Urothelium cell line (cell line): ENCODE measurements at regions not wholly inside any gene's neighbourhood (a gene's known extent, or its start where the extent isn't known, plus 50 kb on each side); places are given as distances from the start of the nearest gene placed in this dataset.

Experiments used
- DNase-seq: peaks from one replicate; pipeline ENCODE4 v3.0.0; 2011; ENCODE audit warnings: low spot score, mixed read lengths
- FAIRE-seq: peaks from 2 replicates; lab custom pipeline; 2011; peaks lifted over from hg19 to GRCh38; lab: Jason Lieb, UNC

GRCh38 chr13:30844548-30845296, 61.3 kb upstream of the MEDAG start:
- FAIRE-seq = peak; percentile 100
- DNase-seq = no peak

- FAIRE-seq = no peak
These were observed 60.5 kb upstream of the MEDAG start for GRCh38 chr13:30845297-30846214.

GRCh38 chr13:30846311-30846710, 59.8 kb upstream of the MEDAG start:
- FAIRE-seq (no peak), DNase-seq (no peak)

More at GRCh38 chr13:30845297-30846214, 60.5 kb upstream of the MEDAG start:
- DNase-seq = no peak

GRCh38 chr13:30846866-30847265, 59.2 kb upstream of the MEDAG start:
- no peak for FAIRE-seq
- no peak for DNase-seq

- FAIRE-seq (no peak), DNase-seq (peak; percentile 66)
These were observed 58.3 kb upstream of the MEDAG start for GRCh38 chr13:30847650-30848307.

GRCh38 chr13:30848332-30849027, 57.6 kb upstream of the MEDAG start:
- FAIRE-seq = no peak
- no peak for DNase-seq

- FAIRE-seq (no peak), DNase-seq (no peak)
These were observed 56.5 kb upstream of the MEDAG start for GRCh38 chr13:30849611-30850010.

- no peak for DNase-seq
- FAIRE-seq = no peak
These were observed 55.7 kb upstream of the MEDAG start for GRCh38 chr13:30850204-30850866.

- DNase-seq (no peak), FAIRE-seq (no peak)
These were observed 55.2 kb upstream of the MEDAG start for GRCh38 chr13:30850867-30851211.

GRCh38 chr13:30851697-30852096, 54.4 kb upstream of the MEDAG start:
- no peak for FAIRE-seq
- DNase-seq = no peak

GRCh38 chr13:30855569-30855968, 50.5 kb upstream of the MEDAG start:
- no peak for DNase-seq
- no peak for FAIRE-seq

GRCh38 chr13:30856005-30856790, 49.9 kb upstream of the MEDAG start:
- DNase-seq (no peak), FAIRE-seq (no peak)
